Posterior cingulate gyrus (tissue), 11 donors: ENCODE measurements at regions not wholly inside any gene's neighbourhood (a gene's known extent, or its start where the extent isn't known, plus 50 kb on each side); places are given as distances from the start of the nearest gene placed in this dataset.

Experiments used
- DNase-seq, 10 donors: peaks; one replicate each; pipeline versions ENCODE4 v3.0.0 to v3.0.0-alpha.2; 2020 to 2021; ENCODE audit warnings: mixed read lengths in 3 of 10
- intact Hi-C: fragments of 100-400 bp; cut with DNase I; formaldehyde crosslinking; loops from one replicate; pipeline ENCODE4 v1.15.1; 2023

DNA sequence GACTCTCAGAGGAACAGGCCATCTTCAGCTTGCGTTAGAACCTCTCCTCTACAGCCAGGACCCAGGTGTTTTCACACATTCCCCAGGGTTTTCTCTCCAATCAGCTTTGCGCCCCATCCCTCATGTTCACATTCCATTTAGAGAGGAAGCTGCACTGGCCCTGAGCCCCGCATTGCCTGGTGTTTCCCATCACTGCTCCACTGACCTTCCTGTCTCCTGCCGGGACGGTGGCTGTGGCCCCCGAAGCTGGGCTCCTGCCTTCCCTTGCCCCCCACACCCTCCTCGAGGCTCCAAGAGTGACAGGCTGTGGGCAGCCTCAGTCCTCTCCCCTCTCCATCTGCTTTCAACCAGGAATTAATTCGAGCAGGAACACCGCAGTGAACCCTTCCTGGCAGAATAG is 357.3 kb downstream of the THBS2 start:
- intact Hi-C loops = loop anchor here (10.0 kb wide), 3 partner anchors 588 to 1638 kb away; no protein-coding TSS in a partner anchor
- DNase-seq = peak in 1 of 10 donors; percentile 35

DNA sequence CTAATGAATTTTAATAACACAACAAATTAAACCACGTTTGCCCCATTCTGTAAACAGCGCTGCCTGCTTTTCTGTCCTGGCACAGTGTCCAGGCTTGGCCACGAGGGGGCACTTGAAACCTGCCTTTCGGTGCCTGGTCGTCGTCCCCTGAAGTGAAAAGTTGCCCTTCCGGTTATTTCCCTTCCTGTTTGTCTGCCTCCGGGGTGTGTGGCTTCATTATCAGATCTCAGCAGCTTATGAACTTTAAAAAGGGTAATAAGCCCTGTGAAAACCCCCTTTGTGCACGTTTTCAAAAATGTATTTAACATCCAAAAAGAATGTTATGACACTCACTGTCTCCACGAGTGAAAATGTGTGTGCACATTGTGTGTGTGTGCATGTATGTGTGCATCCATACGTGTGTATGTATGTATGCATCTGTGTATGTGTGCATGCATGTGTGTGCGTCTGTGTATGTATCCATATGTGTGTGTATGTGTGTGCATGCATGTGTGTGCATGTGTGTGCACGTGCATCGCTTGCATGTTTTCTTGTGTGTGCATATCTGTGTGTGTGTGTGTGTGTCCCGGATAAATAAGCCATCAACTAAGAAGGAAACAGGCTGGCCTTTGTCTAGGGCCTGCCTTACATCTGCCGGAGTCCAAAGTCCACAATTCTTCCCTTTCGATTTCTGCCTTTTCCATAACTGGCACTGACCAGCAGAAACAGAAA is 358.4 kb downstream of the THBS2 start:
- DNase-seq = peak; percentile 69 to 97 (median 86)
- intact Hi-C loops = loop anchor here (10.0 kb wide), 3 partner anchors 590 to 1640 kb away; no protein-coding TSS in a partner anchor

DNA sequence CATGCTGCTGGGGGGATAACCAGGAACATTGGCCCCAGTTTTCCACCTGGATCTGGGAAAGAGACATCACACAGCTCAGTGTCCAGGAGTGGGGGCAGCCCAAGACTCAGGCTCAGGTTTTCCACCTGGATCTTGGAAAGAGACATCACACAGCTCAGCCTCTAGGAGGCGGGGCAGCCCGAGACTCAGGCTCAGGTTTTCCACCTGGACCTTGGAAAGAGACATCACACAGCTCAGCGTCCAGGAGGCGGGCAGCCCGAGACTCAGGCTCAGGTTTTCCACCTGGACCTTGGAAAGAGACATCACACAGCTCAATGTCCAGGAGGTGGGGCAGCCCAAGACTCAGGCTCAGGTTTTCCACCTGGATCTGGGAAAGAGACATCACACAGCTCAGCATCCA is 361.6 kb downstream of the THBS2 start:
- intact Hi-C loops = loop anchor here (10.0 kb wide), 3 partner anchors 593 to 1643 kb away; no protein-coding TSS in a partner anchor
- peak in 1 of 10 donors; percentile 39 for DNase-seq

DNA sequence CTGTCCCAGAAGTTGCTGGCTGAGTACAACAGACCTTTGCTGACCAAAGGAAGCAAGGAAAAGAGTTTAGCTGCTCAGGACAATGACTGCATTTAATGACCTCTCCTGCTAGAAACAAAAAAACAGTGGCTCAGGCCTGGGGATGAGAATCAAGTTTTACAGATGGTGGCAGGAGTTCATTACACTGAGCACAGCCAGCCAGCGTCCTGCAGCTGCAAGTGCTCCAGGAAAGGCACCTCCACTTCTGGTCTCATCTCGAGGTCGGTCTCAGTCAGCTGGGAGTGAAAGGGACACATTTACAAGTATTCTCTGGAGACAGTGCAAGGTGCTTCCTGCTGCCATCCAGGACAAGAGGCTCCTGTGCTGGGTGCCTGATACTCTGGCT is 362.7 kb downstream of the THBS2 start:
- peak in 1 of 10 donors; percentile 2 for DNase-seq

DNA sequence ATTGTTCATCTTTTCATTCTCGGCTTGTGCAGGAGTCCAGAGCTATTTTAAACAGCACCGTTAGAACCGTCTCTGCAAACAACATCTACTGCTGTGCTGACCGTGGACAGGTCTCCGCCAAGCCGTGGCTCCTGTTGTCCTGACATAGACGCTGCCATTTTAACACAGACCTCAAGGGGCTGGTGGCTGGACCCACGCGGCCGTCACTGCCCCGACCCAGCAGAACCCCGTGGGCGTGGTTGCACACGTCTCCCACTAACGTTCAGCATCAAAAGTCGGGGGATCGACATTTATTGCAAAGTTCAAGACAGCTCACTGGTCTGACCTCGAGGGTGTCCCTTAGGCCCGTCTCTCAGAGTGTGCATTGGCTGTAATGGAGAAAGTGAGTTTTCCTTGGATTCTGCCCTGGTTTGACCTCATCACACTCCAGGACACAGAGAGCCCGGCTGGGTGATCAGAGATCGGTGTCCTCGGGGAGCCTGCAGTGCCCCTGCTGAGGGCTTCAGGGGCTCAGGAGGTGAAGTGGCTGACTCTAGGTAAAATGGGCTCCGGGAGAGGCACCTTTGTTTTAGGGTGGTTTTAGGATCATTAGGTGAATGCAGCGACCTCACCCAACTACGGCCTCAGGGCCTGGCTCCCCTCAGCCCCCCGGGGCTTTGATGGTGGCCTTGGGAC is 363.2 kb downstream of the THBS2 start:
- peak in 1 of 10 donors; percentile 79 for DNase-seq
- intact Hi-C loops = loop anchor here (10.0 kb wide), 3 partner anchors 594 to 1644 kb away; no protein-coding TSS in a partner anchor

More for the DNA sequence above, 362.7 kb downstream of the THBS2 start:
- intact Hi-C loops = loop anchor here (10.0 kb wide), 3 partner anchors 594 to 1644 kb away; no protein-coding TSS in a partner anchor

DNA sequence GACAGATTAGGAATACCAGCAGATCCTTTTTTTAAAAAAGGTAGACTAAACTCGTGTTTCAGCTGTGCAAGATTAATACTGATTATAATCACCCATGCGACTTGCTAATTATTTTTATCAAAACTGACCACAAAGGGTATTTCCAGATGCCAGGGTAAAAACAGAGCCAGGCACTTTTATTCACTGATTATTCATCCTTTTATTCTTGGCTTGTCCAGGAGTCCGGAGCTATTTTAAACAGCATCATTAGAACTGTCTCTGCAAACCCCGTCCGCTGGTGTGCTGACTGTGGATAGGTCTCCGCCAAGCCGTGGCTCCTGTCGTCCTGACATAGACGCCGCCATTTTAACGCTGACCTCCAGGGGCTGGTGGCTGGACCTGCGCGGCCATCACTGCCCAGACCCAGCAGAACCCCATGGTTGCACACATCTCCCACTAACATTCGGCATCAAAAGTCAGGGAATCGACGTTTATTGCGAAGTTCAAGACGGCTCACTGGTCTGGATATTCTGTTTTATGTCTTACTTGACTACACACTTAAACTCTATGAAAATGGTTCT is 364.8 kb downstream of the THBS2 start:
- DNase-seq = peak in 1 of 10 donors; percentile 64
- intact Hi-C loops = no loop called here

DNA sequence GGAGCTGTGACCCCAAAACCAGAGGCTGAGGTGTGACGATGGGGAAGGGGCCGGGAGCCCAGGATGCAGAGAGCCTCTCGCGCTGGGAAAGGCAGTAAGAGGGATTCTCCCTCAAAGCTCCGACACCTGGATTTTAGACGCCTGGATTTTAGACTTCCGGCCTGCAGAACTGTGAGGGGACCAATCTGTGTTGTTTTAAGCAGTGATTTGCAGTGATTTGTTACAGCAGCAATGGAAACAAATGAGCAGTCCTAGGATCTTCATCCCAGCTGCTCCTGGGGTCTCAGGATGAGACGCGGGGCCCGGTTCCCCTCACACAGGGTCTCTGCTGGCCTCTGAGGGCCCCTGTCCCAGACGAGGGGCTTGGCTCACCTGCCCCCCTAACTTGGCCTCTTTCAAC is 365.5 kb downstream of the THBS2 start:
- intact Hi-C loops = no loop called here
- no peak for DNase-seq

DNA sequence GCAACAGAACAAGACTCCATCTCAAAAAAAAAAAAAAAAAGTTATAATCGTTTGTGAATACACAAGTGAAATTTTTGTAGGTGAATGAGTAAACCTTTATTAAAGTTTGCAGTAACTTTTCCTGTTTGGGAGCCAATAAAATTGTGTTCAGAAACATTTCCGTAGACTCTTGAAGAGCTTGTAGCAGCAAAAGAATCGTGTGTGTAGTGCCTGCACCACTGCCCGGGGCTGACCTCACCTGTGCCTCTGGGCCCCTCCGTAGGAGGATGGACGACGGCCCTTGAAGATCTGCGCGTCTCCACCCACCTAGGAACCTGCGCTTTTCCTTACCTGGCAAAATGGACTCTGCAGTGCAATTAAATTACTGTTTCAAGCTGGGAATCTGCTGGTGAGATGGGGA is 366.0 kb downstream of the THBS2 start:
- DNase-seq = no peak
- intact Hi-C loops = no loop called here

DNA sequence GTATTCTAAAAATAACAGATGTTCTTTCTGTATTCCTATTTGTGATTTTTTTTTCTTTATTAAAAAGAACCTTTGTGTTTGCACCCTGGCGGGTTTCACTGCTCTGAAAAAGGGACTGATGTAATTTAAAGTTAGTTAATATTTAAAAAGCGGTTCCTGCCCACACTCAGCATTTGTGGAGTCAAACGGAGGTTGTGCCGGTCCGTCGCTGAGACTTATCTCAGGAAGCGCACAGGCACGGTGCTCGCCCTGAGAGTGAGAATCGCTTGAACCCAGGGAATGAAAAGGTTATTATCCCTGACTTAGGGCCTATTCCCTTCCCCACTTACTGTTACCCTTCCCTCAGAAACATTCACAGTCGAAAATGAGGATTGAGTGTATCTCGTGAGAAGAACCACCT is 366.7 kb downstream of the THBS2 start:
- intact Hi-C loops = no loop called here

DNA sequence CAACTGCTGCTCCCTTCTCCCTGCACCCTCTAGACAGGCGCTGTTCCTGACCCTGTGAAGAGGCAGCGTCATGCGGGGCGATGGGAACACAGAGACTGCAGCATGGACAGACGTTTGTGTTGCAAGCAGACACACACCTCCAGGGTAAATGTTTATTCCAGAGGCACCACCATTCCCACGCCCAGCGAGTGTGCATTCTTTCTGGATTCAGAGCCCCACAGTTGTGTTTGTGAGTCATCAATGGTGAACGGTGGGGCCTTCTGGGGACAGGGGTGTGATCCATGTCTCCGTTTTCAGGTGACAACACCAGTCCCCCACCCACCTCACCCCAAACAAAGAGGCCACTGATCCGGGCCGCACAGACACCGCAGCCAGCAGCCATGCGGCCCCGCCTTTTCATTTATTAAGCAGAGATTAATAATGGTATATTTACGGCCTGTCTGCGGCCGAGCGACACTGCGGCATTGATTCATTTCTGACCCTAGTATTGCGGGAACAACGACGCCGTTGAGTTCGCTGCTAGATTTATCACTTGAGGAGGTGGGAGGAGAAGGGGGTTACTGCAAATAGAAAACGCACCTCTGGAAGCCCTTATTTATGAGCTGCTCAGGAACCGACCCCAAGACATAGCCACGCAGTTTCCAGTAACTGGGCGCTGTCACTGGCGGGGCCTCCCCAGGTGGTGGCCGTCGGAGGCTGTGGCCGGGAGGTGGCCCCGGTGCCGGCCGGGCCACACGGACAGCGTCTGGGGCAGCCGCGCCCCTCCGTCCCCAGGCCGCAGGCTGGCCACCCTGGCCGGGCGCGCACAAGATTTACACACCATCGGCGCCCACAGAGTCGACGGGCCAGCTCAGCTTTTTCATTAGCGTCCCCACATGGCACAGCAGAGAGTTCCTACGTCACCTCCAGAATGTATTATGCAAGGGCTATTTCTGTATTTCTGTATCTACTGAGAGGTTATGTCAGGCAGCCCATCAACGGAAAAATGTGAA is 367.6 kb downstream of the THBS2 start:
- intact Hi-C loops = loop anchor here (2.0 kb wide), 1 partner anchor 735 kb away; no protein-coding TSS in a partner anchor
- DNase-seq = peak in 3 of 10 donors; percentile 5 to 54 (median 26)

More for the DNA sequence above, 366.7 kb downstream of the THBS2 start:
- DNase-seq = peak in 1 of 10 donors; percentile 52

DNA sequence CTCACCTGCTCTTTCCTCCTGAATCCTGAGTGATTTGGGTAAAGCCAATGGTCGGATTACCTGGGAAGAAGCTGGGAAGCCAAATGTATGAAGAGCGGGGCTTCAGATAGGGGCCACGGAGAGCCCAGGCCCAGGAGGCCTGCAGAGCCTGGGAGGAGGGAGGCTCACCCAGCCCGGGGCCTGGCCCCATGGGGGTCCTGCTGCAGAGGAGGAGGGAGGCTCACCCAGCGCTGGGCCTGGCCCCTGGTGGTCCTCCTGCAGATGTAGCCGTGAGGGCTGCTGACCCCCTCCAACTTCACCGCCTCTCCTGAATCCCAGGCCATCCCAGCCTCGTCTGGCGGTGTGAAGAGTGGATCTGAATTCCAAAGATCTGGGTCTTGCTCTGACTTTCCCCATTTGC is 368.4 kb downstream of the THBS2 start:
- DNase-seq = peak in 3 of 10 donors; percentile 6 to 74 (median 69)
- intact Hi-C loops = loop anchor here (2.0 kb wide), 1 partner anchor 734 kb away; no protein-coding TSS in a partner anchor

DNA sequence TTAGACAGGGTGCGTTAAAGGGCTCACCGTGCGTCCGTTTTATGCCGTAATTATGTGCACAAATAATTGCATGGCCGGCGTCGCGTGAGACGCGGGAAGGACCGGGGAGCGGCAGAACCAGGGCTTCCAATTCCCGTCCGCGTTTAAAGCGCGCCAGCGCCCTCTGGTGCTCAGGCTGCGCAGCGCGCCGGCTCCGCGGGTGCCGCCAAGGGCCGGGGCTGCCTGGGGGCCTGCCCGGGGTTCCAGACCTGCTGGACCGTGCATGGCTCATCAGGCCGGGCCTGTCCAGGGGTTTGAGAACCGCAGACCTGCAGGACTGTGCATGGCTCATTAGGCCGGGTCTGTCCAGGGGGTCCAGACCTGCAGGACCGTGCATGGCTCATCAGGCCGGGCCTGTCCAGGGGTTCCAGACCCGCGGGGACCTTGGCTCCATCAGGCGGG is 369.0 kb downstream of the THBS2 start:
- intact Hi-C loops = loop anchor here (1.0 to 2.0 kb wide), 2 partner anchors 267 to 734 kb away; no protein-coding TSS in a partner anchor

DNA sequence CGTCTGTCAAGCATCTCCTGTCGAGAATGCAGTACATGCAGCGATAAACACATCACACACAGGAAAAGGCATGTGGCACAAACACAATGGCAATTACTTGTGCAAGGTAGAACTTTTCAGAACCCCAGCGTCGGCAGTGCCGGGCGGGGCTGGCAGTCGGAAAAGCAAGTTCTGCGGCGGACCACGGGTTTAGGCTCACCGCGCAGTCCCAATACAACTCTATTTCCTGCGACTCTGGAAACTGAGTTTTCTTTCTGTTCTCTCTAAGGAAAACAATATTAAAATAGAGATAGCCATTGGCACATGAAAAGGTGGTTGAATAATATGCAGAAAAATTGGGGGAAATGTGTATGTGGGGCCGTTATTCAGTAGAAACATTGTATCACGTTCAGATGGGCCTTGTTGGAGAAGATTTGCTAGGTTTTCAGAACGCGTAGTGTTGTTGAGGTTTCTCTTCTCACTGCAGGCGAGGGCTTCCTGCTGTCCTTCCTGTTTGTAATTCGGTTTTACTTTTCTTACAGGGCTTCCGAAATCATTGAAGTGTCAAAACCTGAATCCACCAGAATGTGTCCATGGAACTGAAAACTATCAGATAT is 369.5 kb downstream of the THBS2 start:
- DNase-seq = peak in 1 of 10 donors; percentile 68
- intact Hi-C loops = loop anchor here (1.0 to 2.0 kb wide), 2 partner anchors 267 to 733 kb away; no protein-coding TSS in a partner anchor

More for the DNA sequence above, 369.0 kb downstream of the THBS2 start:
- peak; percentile 36 to 96 (median 75) for DNase-seq

DNA sequence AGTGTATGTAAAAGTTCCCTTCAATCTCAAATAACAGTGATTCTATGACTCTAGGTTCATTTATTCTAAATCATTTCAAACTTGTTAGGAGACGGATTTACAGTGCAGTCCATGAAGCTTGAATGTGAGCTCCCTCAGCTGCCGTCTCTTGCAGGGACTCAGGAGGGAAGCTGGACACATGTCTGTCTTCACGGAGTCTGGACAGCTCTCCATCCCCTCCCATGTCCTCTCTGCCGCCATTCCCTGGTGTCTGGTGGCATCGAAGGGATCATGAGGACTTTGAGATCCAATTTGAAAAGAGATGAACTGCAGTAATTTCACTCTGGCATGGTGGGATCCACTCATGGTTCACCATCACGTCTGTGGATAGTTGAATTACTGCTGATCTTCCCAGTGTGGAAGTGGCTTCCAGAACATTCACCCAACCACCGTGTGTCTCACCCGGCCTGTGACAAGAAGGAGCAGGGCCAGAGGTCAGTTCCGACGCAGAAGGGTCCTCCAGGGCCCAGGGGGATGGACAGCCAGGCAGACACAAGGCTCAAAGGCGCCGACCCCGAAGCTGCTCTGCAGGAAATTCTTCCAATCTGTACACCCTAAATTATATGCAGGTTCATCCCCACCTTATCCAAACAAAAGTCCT is 370.1 kb downstream of the THBS2 start:
- DNase-seq = peak in 1 of 10 donors; percentile 51
- intact Hi-C loops = loop anchor here (1.0 to 2.0 kb wide), 2 partner anchors 266 to 733 kb away; no protein-coding TSS in a partner anchor

DNA sequence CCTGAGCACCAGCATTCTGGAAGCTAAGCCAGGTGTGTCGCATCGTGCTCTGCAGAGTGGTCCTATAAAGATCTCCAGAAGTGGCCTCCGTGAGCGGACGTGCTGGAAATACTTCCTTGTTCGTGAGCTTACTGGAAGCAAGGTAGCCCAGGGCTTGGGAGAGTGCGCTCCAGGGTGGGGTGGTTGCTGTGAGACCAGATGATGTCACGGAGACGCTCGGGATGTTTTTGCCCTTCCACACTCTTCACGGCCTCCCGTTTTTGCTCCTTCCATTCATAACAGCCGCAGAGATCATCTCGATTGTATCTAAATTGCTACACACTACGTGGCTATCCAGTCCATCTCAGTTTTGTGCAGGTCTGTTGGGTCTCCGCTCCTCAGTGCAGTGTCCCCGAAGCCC is 373.4 kb downstream of the THBS2 start:
- intact Hi-C loops = no loop called here
- DNase-seq = peak in 1 of 10 donors; percentile 71

DNA sequence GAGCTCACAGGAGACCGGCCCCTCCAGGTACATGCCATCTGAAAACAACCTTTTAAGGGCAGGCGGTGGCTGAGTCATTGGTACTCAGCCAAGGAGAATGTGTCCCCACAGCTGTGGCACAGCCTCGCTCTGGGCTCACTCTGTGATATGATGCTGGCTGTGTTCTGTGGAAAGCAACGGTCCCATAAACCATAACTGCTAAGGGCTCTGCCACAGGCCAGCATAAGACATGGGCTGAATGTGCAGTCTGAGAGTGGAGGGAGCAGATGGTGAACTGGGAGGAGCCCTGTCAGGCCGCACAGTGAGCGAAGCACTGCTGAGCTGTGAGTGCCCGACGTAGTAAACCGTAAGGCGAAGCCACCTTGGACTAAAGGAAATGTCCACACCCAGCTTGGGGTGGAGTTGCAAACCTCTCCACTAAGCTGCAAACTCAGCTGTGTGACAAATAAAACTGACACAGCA is 375.8 kb downstream of the THBS2 start:
- intact Hi-C loops = no loop called here
- DNase-seq = peak in 1 of 10 donors; percentile 28

DNA sequence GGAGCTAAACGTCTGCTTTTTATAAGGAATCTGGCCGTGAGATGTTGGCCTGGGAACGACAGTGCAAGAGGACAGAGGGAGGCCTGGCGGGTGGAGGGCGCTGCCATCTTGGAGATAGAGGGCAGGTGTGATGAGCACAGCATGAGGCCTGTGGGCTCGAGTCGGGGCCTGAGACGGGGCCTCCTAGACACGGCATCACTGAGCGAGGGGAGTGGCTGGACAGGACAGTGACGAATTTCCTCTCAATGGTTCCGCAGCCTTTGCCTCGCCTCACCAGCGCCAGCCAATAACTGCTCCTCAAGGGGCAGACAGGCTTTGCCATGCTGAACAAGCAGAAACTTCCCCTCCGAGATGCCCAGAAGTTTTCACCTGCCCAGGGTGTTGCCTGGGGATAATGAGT is 376.7 kb downstream of the THBS2 start:
- intact Hi-C loops = no loop called here
- no peak for DNase-seq

DNA sequence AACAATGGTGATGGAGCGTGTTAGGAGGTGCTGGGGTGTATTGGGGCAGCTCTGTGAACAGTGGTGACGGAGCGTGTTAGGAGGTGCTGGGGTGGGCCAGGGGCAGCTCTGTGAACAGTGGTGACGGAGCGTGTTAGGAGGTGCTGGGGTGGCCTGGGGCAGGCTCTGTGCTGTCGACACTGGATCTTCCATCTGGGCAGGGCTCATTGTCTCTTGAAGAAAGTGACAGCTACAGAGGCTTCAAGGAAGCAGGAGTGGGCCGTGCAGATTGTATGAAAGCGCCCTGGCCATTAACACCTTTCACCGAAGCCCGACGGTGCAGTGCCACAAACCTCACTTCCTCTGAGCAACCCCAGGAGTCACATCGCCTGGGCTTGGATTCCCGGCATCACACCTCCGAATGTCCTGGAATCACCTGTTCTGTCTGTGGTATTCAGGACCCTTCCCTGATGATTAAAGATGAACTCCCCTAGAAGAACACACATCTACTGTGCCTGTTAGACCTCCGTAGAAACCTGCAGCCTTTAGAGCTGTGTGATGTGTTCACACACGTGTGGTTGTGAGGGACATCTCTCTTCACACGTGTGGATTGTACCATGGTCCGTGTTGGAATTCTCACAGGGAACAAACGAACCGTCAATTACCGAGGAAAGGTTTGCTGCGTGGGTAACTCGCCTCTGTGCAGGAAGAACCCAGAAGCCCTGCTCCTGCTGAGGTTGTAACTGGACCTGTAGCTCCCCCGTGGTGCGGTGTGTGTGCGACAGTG is 377.7 kb downstream of the THBS2 start:
- intact Hi-C loops = no loop called here

More for the DNA sequence above, 377.7 kb downstream of the THBS2 start:
- no peak for DNase-seq
